GM18505 (cell line): ENCODE measurements at regions not wholly inside any gene's neighbourhood (a gene's known extent, or its start where the extent isn't known, plus 50 kb on each side); places are given as distances from the start of the nearest gene placed in this dataset.

Experiments
- ATAC-seq: cut with Tn5 transposase; IDR thresholded peaks from one replicate; pipeline ENCODE4 v1.9.1; 2021; ENCODE audit not compliant: unreplicated experiment
- POLR2A ChIP-seq: IDR thresholded peaks from 4 replicates; pipeline ENCODE4 v1.6.1; 2011; ENCODE audit warnings: borderline replicate concordance; ENCODE audit not compliant: insufficient read depth, insufficient read length; ENCODE audit errors: extremely low read depth

DNA sequence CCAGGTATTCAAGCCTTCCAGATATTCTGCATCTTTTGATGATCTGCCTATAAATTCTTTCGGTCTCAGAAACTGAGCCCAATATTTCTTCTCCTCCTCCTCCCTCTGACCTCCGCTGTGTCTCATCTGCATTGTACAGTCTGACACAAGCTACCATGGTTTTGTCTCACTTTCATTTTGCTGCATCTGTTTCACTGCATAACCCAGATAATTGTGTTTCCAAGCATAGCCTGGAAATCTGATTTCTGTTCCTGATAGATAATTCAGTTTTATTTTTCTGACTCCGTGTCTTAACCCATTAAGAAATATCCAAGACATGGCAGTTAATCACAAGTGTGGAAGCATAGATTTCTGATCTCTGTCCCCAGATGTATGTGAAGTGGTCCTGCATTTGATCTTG, 374.2 kb upstream of the SEMA3A start:
- ATAC-seq: no peak
- TF ChIP-seq POLR2A: no peak

DNA sequence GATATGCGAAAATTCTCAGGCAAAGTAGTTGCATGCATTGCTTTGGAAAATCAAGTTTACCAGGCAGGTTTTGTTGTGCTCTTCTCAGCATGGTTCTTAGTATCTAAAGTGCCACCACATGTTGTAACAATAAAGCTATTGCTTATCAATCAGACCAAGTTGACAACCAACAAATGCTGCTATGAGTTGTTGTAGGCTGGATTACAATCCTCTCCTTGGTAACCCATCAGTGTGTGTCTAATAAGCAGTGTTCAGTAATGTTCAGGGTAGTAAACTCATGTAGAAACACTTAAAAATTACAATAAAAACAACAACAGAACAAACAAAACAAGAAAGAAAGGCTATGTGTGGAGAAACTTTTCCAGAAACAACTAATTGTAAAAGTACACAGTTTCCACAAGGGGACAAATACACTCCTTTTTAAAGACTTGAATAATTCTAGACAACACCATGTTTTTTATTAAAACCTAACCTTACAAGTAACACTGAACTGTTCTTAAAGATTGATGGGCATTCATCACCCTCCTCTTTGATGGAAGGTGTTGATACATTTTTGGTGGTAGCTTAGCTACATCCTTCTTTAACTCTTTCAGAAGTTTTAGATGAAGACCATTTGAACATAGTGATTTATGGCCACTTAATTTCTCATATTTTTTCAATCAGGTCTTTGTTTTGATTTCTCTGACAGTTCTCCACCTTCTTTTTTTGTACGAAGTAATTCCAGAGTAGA, 370.9 kb upstream of the SEMA3A start:
- TF ChIP-seq POLR2A: no peak
- ATAC-seq: no peak

DNA sequence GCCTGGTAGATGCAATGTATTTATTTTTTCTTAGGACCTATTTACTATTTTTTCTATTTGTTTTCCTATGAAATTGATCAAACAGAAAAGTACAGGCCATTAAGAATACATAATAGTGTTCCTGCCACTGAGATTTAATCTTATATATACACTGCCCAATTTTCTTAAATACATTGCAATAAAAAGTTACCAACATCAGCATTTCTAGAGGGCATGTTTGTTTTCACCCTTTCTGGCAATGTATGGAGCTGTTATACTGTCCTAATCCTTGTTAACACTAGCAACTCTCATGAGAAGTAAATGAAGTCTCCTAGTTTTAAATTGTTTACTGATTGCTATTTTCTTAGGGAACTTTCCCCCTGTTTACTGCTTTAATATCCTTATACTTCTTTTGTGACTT, 359.1 kb upstream of the SEMA3A start:
- no peak for ATAC-seq
- TF ChIP-seq POLR2A: no peak

DNA sequence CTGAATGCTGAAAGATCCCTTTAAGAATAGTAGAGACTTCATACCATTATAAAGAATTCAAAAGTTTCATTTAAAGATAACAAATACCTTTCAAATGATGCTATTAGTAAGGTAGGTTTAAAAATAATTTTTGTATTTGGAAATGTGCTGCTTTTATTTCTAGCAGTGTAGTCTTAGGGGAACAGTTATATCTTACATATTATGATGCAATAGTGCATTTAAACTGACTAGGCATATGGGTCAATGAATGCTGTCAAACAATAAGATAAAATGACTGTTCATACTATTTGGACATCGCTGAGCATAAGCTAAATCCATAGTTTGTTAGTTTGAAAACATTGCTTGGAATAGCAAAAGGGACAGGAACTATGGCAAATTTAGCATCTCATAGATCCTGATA, 354.8 kb upstream of the SEMA3A start:
- ATAC-seq: no peak
- no peak for TF ChIP-seq POLR2A

DNA sequence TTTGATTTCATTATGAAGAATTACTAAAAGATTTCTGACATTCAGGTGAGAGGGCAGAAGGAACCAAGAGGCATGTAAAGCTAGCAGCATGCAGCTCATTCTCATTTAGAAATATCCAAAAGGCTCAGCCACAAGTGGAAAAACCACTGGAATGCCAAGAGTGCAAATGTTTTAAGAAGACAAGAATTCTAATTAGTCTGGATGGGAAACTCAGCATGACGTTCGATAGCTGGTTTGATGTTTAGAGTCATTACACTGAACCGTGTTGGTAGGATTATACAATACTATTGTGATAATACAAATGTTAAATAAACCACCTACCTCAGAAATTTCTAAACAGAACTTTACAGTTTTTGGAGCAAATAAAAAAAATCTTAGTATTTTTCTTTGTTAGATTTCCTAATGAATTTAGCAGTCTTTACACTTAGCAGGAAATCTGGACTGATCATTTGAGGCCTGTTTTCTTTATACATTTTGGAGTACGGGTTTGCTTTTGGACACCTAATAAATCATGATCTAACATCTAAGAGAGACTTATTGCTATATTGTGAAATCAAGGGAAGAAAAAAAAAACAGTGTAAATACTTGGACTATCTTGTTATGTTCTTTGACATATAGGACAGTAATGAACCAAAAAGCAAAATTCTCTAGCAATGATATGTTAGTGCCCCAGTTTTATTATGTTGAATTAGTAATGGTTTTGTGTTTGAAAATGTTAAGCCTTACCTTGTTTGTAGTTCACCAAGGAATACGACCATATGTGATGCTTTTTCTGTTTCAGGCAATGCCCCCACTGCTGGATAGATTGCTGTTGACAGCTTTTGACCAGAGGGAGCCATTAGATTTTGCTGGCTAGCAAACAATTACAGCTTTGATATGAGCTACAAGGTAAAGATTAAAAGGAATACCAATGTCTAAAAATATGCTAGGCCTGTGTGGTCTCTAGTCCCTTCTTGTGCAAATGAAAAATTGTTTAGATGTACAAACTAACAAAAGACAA, 354.1 kb upstream of the SEMA3A start:
- no peak for TF ChIP-seq POLR2A
- ATAC-seq: no peak

DNA sequence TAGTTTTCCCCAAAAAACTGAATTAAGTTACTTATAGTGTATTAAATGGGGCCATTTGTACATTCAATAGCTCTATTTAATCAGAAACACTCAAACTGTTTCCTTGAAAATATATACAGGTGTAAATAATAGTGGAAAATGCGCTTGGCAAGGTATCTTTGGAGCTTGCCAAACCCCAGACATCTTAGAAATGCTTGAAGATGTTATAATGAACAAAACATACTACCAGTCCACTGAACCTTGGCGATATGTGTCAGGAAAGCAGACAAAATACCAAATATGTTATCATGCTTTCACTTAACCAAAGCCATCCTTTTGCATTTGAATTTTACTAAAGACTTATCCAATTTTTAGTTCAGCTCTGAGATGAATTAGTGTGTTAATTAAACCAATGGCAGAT, 352.7 kb upstream of the SEMA3A start:
- ATAC-seq: no peak
- TF ChIP-seq POLR2A: no peak

DNA sequence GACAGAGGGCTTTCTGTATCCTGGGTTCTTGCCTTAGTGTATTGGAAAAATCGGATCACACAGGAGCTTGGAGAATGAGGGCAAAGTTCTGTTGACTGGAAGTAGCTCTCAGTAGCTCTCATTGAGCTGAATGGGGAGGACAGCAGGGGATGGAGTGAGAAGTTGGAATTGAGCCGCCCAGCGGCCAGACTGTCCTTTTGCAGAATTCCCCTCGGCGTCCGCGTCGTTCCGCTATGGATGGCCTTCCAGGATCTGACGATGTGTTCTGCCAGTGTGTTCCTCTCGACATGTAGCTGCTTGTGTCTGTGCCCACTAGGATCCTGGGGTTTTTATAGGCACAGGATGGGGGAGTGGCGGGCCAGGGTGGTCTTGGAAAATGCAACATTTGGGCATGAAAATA, 351.8 kb upstream of the SEMA3A start:
- no peak for TF ChIP-seq POLR2A
- no peak for ATAC-seq

DNA sequence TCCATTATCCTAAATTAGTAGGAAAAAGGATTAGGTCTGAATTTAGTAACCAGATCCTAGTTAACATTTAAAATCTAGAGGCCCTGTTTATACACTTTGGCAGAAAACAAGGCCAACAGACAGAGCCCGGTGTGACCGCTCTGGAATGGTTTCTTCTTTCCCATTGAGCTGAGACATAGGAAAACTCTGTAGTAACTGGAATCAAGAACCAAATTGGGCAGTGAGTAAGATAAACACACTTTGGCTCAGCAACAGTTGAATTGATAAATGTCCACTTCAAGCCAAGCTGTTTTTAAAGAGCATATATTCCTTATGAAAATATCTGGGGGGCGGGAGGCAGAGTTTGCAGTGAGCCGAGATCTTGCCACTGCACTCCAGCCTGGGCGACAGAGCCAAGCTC, 343.7 kb upstream of the SEMA3A start:
- no peak for ATAC-seq
- TF ChIP-seq POLR2A: no peak

DNA sequence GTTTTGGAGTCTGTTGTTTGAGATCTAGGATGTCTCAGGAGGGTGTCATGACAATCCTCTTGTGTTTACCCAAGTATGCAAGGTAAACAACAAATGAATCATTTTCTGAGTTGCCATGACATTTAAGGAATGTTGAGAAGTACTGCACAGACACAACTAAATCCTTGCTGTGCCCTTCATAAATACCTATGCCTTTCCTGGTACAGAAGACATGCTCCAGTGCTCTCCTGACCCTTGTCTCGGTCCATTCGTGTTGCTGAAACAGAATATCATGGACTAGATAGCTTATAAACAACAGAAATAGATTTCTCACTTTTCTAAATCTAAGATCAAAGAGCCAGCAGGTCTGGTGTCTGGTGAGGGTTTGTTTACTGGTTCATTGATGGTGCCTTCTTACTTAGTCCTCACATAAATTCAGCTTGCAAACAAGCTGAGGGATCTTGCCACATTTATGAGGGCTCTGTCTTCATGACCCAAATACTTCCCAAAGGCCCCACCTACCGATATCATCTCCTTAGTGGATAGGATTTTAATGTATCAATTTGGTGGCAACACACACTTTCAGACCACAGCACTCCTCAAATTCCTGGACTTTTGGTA, 341.8 kb upstream of the SEMA3A start:
- no peak for TF ChIP-seq POLR2A
- ATAC-seq: no peak

DNA sequence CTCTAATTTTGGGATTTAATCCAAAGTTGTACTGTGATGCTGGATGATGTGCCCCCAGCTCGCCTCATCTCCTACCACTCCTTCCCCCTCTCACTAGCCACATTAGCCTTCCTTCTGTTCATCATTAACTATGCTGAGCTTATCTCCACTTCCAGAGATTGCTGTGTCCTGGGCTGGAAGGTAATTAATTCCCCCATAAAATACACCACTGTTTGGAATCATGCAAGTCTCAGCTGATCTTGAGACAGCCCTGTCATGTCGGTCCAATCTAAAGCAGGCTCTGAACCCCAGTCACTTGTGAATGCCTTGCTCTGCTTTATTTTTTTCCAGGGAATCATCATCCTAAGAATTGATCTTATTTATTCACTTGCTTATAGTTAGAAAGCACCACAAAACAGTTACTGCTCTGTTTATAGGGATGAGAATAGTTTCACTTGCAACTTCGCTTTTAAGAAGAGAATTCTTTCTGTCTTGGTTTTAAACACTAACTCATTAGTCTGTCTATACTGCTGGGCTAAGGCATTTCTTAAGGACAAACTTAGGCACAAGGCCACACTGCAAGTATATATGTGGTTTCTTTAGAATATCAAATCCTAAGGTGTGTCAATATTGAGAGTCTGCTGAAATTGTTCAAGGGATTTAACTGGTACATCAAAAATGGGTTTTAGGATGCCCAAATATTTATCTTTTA, 341.1 kb upstream of the SEMA3A start:
- no peak for ATAC-seq
- no peak for TF ChIP-seq POLR2A

DNA sequence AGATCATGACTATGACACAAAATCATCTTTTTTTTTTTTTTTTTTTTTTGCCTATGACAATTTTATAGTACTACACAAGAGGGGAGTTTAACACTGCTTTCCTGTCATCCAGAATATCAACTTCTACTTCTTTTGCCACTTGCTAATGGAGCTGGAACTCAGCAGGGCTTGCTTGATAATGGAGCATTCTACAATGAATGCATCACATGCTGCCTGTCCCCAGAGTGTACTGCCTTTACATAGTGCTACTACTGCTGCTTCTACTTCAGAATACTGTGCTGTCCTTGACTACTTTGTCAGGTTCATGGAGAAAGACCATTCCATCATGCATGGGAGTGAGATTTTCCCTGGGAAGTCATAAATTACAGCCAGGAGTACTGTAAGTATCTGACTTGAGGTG, 338.6 kb upstream of the SEMA3A start:
- ATAC-seq: no peak
- TF ChIP-seq POLR2A: no peak

DNA sequence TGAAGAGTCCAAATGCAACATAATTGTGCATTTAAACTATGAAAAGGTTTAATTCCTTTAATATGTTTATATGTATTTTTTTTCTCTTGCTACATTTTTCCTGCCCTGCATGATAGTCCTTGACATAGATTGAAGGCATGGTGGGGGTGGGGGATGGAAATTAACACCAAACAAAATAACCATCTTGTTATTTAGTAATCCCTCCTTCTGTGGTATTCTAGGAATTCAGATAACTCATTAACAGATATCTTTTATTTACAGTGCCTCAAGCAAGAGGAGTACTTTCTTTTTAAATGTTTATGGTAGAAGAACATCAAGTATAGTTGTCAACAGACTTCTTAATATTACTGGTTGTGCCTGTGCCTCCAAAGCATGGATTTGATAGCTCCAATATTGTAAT, 337.6 kb upstream of the SEMA3A start:
- TF ChIP-seq POLR2A: no peak
- no peak for ATAC-seq

DNA sequence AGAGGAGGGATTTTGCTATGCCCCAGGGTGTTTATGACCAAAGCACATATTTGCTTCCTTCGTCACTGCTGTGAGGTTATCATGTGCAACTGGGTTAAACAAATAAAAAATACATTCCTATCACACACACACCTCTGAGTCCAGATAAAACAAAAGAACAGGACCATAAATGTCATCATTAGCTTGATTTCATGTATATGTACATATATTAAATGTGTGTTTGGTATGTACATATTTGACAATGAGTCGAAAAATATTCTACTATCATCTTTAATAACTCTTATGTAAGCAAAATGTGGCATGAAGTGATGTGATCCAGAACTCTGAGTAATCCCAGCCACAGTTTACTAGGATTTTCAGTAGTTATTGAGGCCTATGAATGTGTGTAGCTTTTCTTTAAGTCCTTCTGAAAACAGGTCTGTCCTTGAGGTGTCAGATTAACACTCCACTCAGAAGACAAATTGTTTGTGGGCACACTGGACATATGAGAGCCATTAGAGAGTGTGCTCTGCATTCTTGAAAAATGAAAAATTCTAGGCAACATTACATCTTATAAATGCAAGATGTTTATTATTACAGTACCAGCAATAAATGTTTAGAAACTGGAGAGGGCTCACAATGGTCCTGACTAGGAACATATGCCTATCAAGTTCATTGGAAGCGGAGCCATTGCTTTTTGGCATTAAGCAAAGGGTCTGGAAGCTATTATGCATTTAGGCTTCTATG, 335.1 kb upstream of the SEMA3A start:
- TF ChIP-seq POLR2A: no peak
- ATAC-seq: no peak

DNA sequence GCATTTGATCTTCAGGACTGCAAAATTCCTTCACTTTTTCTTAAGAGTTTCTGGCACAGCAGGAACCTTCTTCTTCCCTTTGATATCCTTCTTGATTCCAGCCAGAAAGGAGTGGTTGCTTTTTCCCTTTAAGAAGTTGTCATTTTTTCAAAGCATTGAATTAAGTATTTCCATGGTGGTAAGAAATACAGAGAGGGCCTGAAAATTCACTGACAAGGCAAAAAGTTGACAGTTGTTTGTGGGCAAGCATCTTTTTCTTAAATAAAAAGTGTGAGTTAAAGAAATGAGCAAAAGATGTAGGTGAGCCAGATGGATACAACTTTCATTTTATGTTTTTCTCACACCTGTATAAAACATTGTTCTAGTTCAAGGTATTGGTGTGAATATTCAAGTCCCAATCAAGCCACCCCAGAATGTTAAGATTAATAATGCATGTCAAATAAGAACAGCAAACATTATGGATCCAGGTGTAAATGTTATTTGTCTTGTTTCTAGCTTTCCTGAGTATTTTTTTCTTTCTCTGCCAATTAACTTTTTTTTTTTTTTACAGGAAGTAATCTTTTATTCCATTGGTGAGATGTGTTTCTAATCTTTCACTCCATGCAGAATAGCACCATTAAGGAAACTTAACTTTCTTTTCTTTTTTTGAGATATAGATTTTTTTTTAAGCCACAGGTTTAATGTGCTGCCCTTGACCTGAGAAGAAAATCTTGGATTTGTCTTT, 334.3 kb upstream of the SEMA3A start:
- no peak for ATAC-seq
- no peak for TF ChIP-seq POLR2A
